IMR-90 (cell line): ENCODE measurements at regions not wholly inside any gene's neighbourhood (a gene's known extent, or its start where the extent isn't known, plus 50 kb on each side); places are given as distances from the start of the nearest gene placed in this dataset.

ENCODE experiments used
- ATAC-seq: fragments of 200-7000 bp; cut with Tn5 transposase; 2 replicates; pipeline ENCODE4 v1.9.1; 2020; ENCODE audit warnings: low read depth, mild to moderate bottlenecking, moderate library complexity
- BruUV-seq: library from RNA; stranded (reverse); fragments of 400-500 nt; replicated peaks from 2 replicates; lab custom pipeline; 2021; lab: Mats Ljungman, UMichigan
- CTCF ChIA-PET: fragments of 300-600 bp; formaldehyde crosslinking; extraction: SDS; loops from one replicate; lab custom pipeline; 2021; ENCODE audit warnings: antibody characterized with exemption; lab: Yijun Ruan, JAX
- POLR2A ChIA-PET: fragments of 300-600 bp; sonication (Branson Sonifier 250); formaldehyde crosslinking; loops from one replicate; lab custom pipeline; 2022; ENCODE audit warnings: antibody characterized with exemption; ENCODE audit not compliant: unreplicated experiment; lab: Charles Lee
- DNase-seq: peaks from one replicate; pipeline ENCODE4 v3.0.0; 2013
- H2AFZ ChIP-seq: replicated peaks from 2 replicates; pipeline ENCODE3; 2013; ENCODE audit warnings: low read length, mild to moderate bottlenecking; ENCODE audit not compliant: poor library complexity
- H2AK5ac ChIP-seq: 2 replicates; pipeline ENCODE4 v1.6.1; 2013; ENCODE audit warnings: low read depth, low read length, inconsistent platforms
- H2AK9ac ChIP-seq: replicated peaks from 2 replicates; pipeline ENCODE3; 2013; ENCODE audit warnings: mild to moderate bottlenecking, low read depth, low read length, moderate library complexity; ENCODE audit not compliant: poor library complexity
- H2BK120ac ChIP-seq: 2 replicates; pipeline ENCODE4 v1.6.1; 2013; ENCODE audit warnings: low read depth, low read length, inconsistent platforms
- H2BK15ac ChIP-seq: 3 replicates; pipeline ENCODE4 v1.6.1; 2013; ENCODE audit warnings: low read depth, low read length, inconsistent platforms
- H2BK20ac ChIP-seq: 2 replicates; pipeline ENCODE4 v1.6.1; 2013; ENCODE audit warnings: low read depth, mild to moderate bottlenecking, inconsistent platforms, low read length, moderate library complexity
- H2BK5ac ChIP-seq: 2 replicates; pipeline ENCODE4 v1.6.1; 2013; ENCODE audit warnings: mild to moderate bottlenecking, low read depth, low read length, inconsistent platforms; ENCODE audit not compliant: poor library complexity, severe bottlenecking
- H3K14ac ChIP-seq: replicated peaks from 2 replicates; pipeline ENCODE4 v1.6.1; 2013; ENCODE audit warnings: low read depth, low read length, inconsistent platforms
- H3K18ac ChIP-seq: 2 replicates; pipeline ENCODE4 v1.6.1; 2013; ENCODE audit warnings: low read depth, low read length, control low read depth
- H3K23ac ChIP-seq: 2 replicates; pipeline ENCODE4 v1.6.1; 2013; ENCODE audit warnings: low read depth, low read length, inconsistent platforms
- H3K27ac ChIP-seq: 2 replicates; pipeline ENCODE4 v1.5.1; 2013; ENCODE audit warnings: mild to moderate bottlenecking, control low read depth, low read length; ENCODE audit not compliant: insufficient read depth
- H3K27me3 ChIP-seq: 2 replicates; pipeline ENCODE4 v1.6.1; 2013; ENCODE audit warnings: low read length; ENCODE audit not compliant: control insufficient read depth, insufficient read depth
- H3K36me3 ChIP-seq: 2 replicates; pipeline ENCODE4 v1.6.1; 2013; ENCODE audit warnings: low read length, mixed read lengths; ENCODE audit not compliant: control insufficient read depth, insufficient read depth
- H3K4ac ChIP-seq: 2 replicates; pipeline ENCODE4 v1.6.1; 2013; ENCODE audit warnings: low read depth, low read length, inconsistent platforms
- H3K4me1 ChIP-seq: 2 replicates; pipeline ENCODE4 v1.6.1; 2013; ENCODE audit warnings: low read length, mixed read lengths; ENCODE audit not compliant: control insufficient read depth, insufficient read depth
- H3K4me2 ChIP-seq: 2 replicates; pipeline ENCODE4 v1.6.1; 2013; ENCODE audit warnings: low read depth, mild to moderate bottlenecking, control low read depth, low read length, moderate library complexity
- H3K4me3 ChIP-seq: 2 replicates; pipeline ENCODE4 v1.5.1; 2013; ENCODE audit warnings: low read depth, mild to moderate bottlenecking, control low read depth, low read length, moderate library complexity; ENCODE audit not compliant: insufficient read depth
- H3K56ac ChIP-seq: 2 replicates; pipeline ENCODE4 v1.6.1; 2013; ENCODE audit warnings: low read length, inconsistent platforms; ENCODE audit not compliant: insufficient read depth; ENCODE audit errors: extremely low read depth
- H3K79me1 ChIP-seq, 2 experiments: 2 replicates each; pipeline ENCODE4 v1.6.1; 2013; ENCODE audit warnings: low read length in 2 of 2, inconsistent platforms in 1 of 2, low read depth in 1 of 2
- H3K9ac ChIP-seq: 2 replicates; pipeline ENCODE4 v1.6.1; 2013; ENCODE audit warnings: low read depth, low read length, control low read depth
- H3K9me1 ChIP-seq: 2 replicates; pipeline ENCODE4 v1.6.1; 2013; ENCODE audit warnings: low read length, inconsistent platforms; ENCODE audit not compliant: insufficient read depth
- H3K9me3 ChIP-seq: 2 replicates; pipeline ENCODE4 v1.6.1; 2013; ENCODE audit warnings: low read length; ENCODE audit not compliant: control insufficient read depth, insufficient read depth
- H4K20me1 ChIP-seq: 2 replicates; pipeline ENCODE4 v1.6.1; 2013; ENCODE audit warnings: low read length, inconsistent platforms; ENCODE audit not compliant: insufficient read depth
- H4K5ac ChIP-seq: 2 replicates; pipeline ENCODE4 v1.6.1; 2013; ENCODE audit warnings: mild to moderate bottlenecking, low read depth, low read length, control low read depth
- H4K8ac ChIP-seq, 2 experiments: 2 replicates each; pipeline ENCODE4 v1.6.1; 2013; ENCODE audit warnings: low read depth in 2 of 2, low read length in 2 of 2, control low read depth in 1 of 2, inconsistent platforms in 1 of 2
- H4K91ac ChIP-seq: 2 replicates; pipeline ENCODE4 v1.6.1; 2013; ENCODE audit warnings: low read depth, low read length, inconsistent platforms; ENCODE audit not compliant: insufficient read depth
- CEBPB ChIP-seq: IDR thresholded peaks from 2 replicates; pipeline ENCODE4 v1.6.1; 2012; ENCODE audit warnings: low read depth, low read length, improper control_type of control experiment
- CHD1 ChIP-seq: IDR thresholded peaks from 2 replicates; pipeline ENCODE4 v1.6.1; 2012; ENCODE audit warnings: low read depth, low read length, improper control_type of control experiment
- MAFK ChIP-seq: IDR thresholded peaks from 2 replicates; pipeline ENCODE4 v1.6.1; 2012; ENCODE audit warnings: low read depth, low read length, improper control_type of control experiment
- MXI1 ChIP-seq: IDR thresholded peaks from 2 replicates; pipeline ENCODE4 v1.6.1; 2012; ENCODE audit warnings: low read depth, mild to moderate bottlenecking, low read length, moderate library complexity, borderline replicate concordance
- RAD21 ChIP-seq: IDR thresholded peaks from 2 replicates; pipeline ENCODE4 v1.6.1; 2012; ENCODE audit warnings: low read length, improper control_type of control experiment
- SMC3 ChIP-seq: fragments of 150-350 bp; IDR thresholded peaks from 2 replicates; pipeline ENCODE4 v1.6.1; 2016; ENCODE audit warnings: low read depth, mild to moderate bottlenecking, antibody characterized with exemption, low read length, moderate library complexity
- WGBS, 2 experiments: methylation state at CpG; one replicate each; pipeline versions ENCODE4 v1.1.5 to v1.1.7; 2013; ENCODE audit warnings: missing lambda C conversion rate in 2 of 2; ENCODE audit not compliant: insufficient read length in 1 of 2; ENCODE audit errors: extremely low coverage in 2 of 2; 5-methylcytosine and 5-hydroxymethylcytosine counted together
- dilution Hi-C: fragments of 300-500 bp; cut with HindIII; formaldehyde crosslinking; loops from one replicate; pipeline ENCODE4 v1.14.3; 2018; ENCODE audit warnings: low sequenced_read_pairs; ENCODE audit not compliant: unreplicated experiment
- in situ Hi-C: fragments of 300-500 bp; cut with MboI; formaldehyde crosslinking; loops from 3 replicates; pipeline ENCODE4 v1.14.3; 2019; ENCODE audit warnings: low sequenced_read_pairs, inconsistent platforms, mixed read lengths
- intact Hi-C: fragments of 100-400 bp; cut with micrococcal nuclease; formaldehyde crosslinking; loops from 2 replicates; pipeline ENCODE4 v1.10.0; 2022

- Histone ChIP-seq H2AK9ac (no peak overlapping the region), H3K9ac (no peak overlapping the region), H2BK120ac (no peak overlapping the region), H3K27ac (no peak overlapping the region), H3K4me2 (no peak overlapping the region), H4K20me1 (no peaks in the 10 kb centered on the region), H3K14ac (no peak overlapping the region), H2BK5ac (no peak overlapping the region), H3K79me1 (no peaks in the 10 kb centered on the region), H4K5ac (no peak overlapping the region), H3K9me1 (no peaks in the 10 kb centered on the region), H3K27me3 (no peaks in the 10 kb centered on the region), H3K18ac (no peak overlapping the region), H3K9me3 (no peaks in the 10 kb centered on the region; the same call in 1 of the 2 replicates), H3K4me3 (no peak overlapping the region), H3K4ac (no peak overlapping the region), H4K91ac (no peak overlapping the region), H4K8ac (no peak overlapping the region), H3K4me1 (no peaks in the 10 kb centered on the region), H2AFZ (no peak overlapping the region), H3K56ac (no peak overlapping the region), H2BK15ac (no peak overlapping the region), H2AK5ac (no peak overlapping the region), H3K36me3 (no peaks in the 10 kb centered on the region), H2BK20ac (no peak overlapping the region), H3K23ac (no peak overlapping the region)
- TF ChIP-seq MAFK: no peak
- TF ChIP-seq RAD21: no peak
- no peak for TF ChIP-seq SMC3
- no peak for TF ChIP-seq MXI1
- TF ChIP-seq CEBPB: no peak
- no peak for TF ChIP-seq CHD1
- dilution Hi-C loops: no loop called here
- intact Hi-C loops: no loop called here
- no peak for DNase-seq
- no peak for ATAC-seq
- in situ Hi-C loops: no loop called here
- WGBS, 2 experiments: 60% methylated on average over 1 of the region's 2 CpGs; no CpG with 5 or more reads in 1 of the 2 experiments
- POLR2A ChIA-PET: no interaction called here
- BruUV-seq: no TSS peak
- CTCF ChIA-PET: no interaction called here
Measured at GRCh38 chr9:83130541-83130940, 67.6 kb upstream of the RASEF start.
